ENCODE measurements at regions not wholly inside any gene's neighbourhood (a gene's known extent, or its start where the extent isn't known, plus 50 kb on each side); places are given as distances from the start of the nearest gene placed in this dataset.

DNA sequence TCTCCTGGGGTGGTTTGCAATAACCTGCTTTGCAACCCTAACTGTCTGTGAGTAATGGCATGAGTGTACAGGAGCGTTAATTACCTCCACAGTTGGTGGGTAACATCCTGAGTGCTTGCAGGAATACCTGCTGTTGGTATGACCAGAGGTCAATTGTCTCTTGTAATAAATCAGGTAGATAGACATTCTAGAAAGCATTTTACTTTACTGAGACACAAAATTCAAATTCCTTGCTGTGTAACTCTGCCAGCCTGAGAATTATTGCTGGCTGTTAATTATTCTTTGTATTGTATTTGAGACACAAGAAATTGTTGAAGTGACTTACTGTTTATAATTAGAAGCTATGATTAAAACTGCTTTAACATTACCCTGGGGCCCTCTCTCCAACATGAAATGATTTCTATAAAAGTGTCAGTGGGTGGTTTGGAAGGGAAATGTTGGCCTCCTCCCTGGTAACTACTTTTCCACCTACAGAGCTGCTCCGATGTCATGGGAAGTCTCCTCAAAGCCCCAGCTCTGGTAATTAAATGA is 150.8 kb upstream of the ADCY2 start:
- no peak for TF ChIP-seq EZH2phosphoT487 (IDR thresholded peaks at IDR 0.05; ENCODE audit: borderline replicate concordance, low read length)
- TF ChIP-seq, protein P1, sequence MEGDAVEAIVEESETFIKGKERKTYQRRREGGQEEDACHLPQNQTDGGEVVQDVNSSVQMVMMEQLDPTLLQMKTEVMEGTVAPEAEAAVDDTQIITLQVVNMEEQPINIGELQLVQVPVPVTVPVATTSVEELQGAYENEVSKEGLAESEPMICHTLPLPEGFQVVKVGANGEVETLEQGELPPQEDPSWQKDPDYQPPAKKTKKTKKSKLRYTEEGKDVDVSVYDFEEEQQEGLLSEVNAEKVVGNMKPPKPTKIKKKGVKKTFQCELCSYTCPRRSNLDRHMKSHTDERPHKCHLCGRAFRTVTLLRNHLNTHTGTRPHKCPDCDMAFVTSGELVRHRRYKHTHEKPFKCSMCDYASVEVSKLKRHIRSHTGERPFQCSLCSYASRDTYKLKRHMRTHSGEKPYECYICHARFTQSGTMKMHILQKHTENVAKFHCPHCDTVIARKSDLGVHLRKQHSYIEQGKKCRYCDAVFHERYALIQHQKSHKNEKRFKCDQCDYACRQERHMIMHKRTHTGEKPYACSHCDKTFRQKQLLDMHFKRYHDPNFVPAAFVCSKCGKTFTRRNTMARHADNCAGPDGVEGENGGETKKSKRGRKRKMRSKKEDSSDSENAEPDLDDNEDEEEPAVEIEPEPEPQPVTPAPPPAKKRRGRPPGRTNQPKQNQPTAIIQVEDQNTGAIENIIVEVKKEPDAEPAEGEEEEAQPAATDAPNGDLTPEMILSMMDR (IDR thresholded peaks at IDR 0.05; ENCODE audit: low read depth, low read length, poor library complexity, severe bottlenecking): no peak
